B cell (primary cell): ENCODE measurements at regions not wholly inside any gene's neighbourhood (a gene's known extent, or its start where the extent isn't known, plus 50 kb on each side); places are given as distances from the start of the nearest gene placed in this dataset.

Experiments
- ATAC-seq: fragments of 200-7000 bp; cut with Tn5 transposase; one replicate; pipeline ENCODE4 v1.10.0; 2021; ENCODE audit warnings: low read depth, mild to moderate bottlenecking, moderate number of reproducible peaks, moderate library complexity
- CTCF ChIA-PET: fragments of 350-600 bp; sonication (Branson Sonifier 250); formaldehyde crosslinking; loops from one replicate; lab custom pipeline; 2021; ENCODE audit warnings: antibody characterized with exemption, inconsistent platforms; lab: Charles Lee
- POLR2A ChIA-PET: fragments of 350-600 bp; sonication (Branson Sonifier 250); formaldehyde crosslinking; loops from one replicate; lab custom pipeline; 2021; ENCODE audit warnings: antibody characterized with exemption; lab: Charles Lee
- DNase-seq: peaks from one replicate; pipeline ENCODE4 v3.0.0; 2013
- H2AFZ ChIP-seq: 2 replicates; pipeline ENCODE4 v1.6.1; 2012; ENCODE audit warnings: mild to moderate bottlenecking, low read depth, low read length; ENCODE audit not compliant: insufficient read depth, poor library complexity, severe bottlenecking
- H3K27ac ChIP-seq, 2 donors: 1 replicate in 1 of 2; 2 replicates in 1 of 2; pipeline ENCODE4 v1.5.1; 2012 to 2013; ENCODE audit warnings: low read length in 2 of 2, mild to moderate bottlenecking in 2 of 2, moderate library complexity in 1 of 2
- H3K27me3 ChIP-seq, 4 experiments: fragments of 200-600 bp in 1 of 4; sonication (generic) in 1 of 4; replicated peaks in 1 of 4; 1 replicate in 2 of 4; 2 replicates in 2 of 4; pipeline versions ENCODE4 v1.6.1 to v1.7.0; 2013 to 2016; ENCODE audit warnings: low read length in 3 of 4, mild to moderate bottlenecking in 2 of 4, mixed read lengths in 1 of 4, moderate library complexity in 1 of 4; ENCODE audit not compliant: insufficient read depth in 4 of 4, control insufficient read depth in 3 of 4; ENCODE audit errors: control extremely low read depth in 1 of 4
- H3K36me3 ChIP-seq, 2 experiments: replicated peaks in 1 of 2; 1 replicate in 1 of 2; 2 replicates in 1 of 2; pipeline versions ENCODE4 v1.6.1 to v1.7.1; 2013; ENCODE audit warnings: low read length in 1 of 2; ENCODE audit not compliant: insufficient read depth in 2 of 2, control insufficient read depth in 1 of 2; ENCODE audit errors: control extremely low read depth in 1 of 2, extremely low read depth in 1 of 2
- H3K4me1 ChIP-seq, 2 donors: fragments of 200-600 bp in 1 of 2; sonication (generic) in 1 of 2; 1 replicate in 1 of 2; 2 replicates in 1 of 2; pipeline versions ENCODE4 v1.5.1 to v1.6.1; 2013 to 2017; ENCODE audit warnings: low read length in 2 of 2; ENCODE audit not compliant: control insufficient read depth in 2 of 2, insufficient read depth in 2 of 2
- H3K4me2 ChIP-seq: replicated peaks from 2 replicates; pipeline ENCODE3; 2012; ENCODE audit warnings: mild to moderate bottlenecking, low read depth, low read length; ENCODE audit not compliant: poor library complexity, severe bottlenecking
- H3K4me3 ChIP-seq, 5 experiments: fragments of 200-600 bp in 1 of 5; sonication (generic) in 1 of 5; 1 replicate in 3 of 5; 2 replicates in 2 of 5; pipeline versions ENCODE4 v1.5.1 to v1.7.0; 2011 to 2016; ENCODE audit warnings: low read length in 4 of 5, mild to moderate bottlenecking in 4 of 5, low read depth in 2 of 5, control low read depth in 1 of 5, moderate library complexity in 1 of 5; ENCODE audit not compliant: insufficient read depth in 1 of 5; ENCODE audit errors: control extremely low read depth in 1 of 5, extremely low read depth in 1 of 5
- H3K79me2 ChIP-seq: fragments of 200-600 bp; sonication (generic); one replicate; pipeline ENCODE4 v1.6.0; 2016; ENCODE audit warnings: low read length; ENCODE audit not compliant: control insufficient read depth, insufficient read depth
- H3K9ac ChIP-seq: fragments of 200-600 bp; sonication (generic); 2 replicates; pipeline ENCODE4 v1.6.1; 2017; ENCODE audit warnings: mild to moderate bottlenecking, low read length, moderate library complexity
- H3K9me3 ChIP-seq, 3 donors: one replicate each; pipeline versions ENCODE4 v1.6.1 to v1.7.1; 2013; ENCODE audit warnings: low read length in 2 of 3; ENCODE audit not compliant: control insufficient read depth in 2 of 3, insufficient read depth in 1 of 3; ENCODE audit errors: control extremely low read depth in 1 of 3
- H4K20me1 ChIP-seq: 2 replicates; pipeline ENCODE4 v1.6.0; 2012; ENCODE audit warnings: mild to moderate bottlenecking, low read length; ENCODE audit not compliant: insufficient read depth, control insufficient read depth, poor library complexity, severe bottlenecking
- H3K27ac Mint-ChIP-seq: one replicate; pipeline ENCODE4 v1.8.0; 2021; ENCODE audit warnings: mixed read lengths
- H3K27me3 Mint-ChIP-seq: one replicate; pipeline ENCODE4 v1.8.0; 2021; ENCODE audit warnings: mixed read lengths
- H3K4me1 Mint-ChIP-seq: one replicate; pipeline ENCODE4 v1.8.0; 2021; ENCODE audit warnings: mixed read lengths
- H3K4me3 Mint-ChIP-seq: one replicate; pipeline ENCODE4 v1.8.0; 2021; ENCODE audit warnings: mixed read lengths
- H3K9me3 Mint-ChIP-seq: one replicate; pipeline ENCODE4 v1.8.0; 2022; ENCODE audit warnings: mixed read lengths; ENCODE audit not compliant: insufficient read depth
- CTCF ChIP-seq: fragments of 200-600 bp; IDR thresholded peaks from one replicate; pipeline ENCODE4 v1.8.0; 2022; ENCODE audit warnings: antibody characterized with exemption, mild to moderate bottlenecking
- EZH2 ChIP-seq: IDR thresholded peaks from 2 replicates; pipeline ENCODE4 v1.6.1; 2012; ENCODE audit warnings: borderline replicate concordance, low read depth, mild to moderate bottlenecking, moderate library complexity, low read length; ENCODE audit not compliant: insufficient read depth, poor library complexity, severe bottlenecking
- WGBS: methylation state at CpG from one replicate; pipeline ENCODE4 v1.1.5; 2013; ENCODE audit warnings: missing lambda C conversion rate; ENCODE audit not compliant: insufficient coverage; 5-methylcytosine and 5-hydroxymethylcytosine counted together
- intact Hi-C: fragments of 100-400 bp; cut with micrococcal nuclease; formaldehyde crosslinking; loops from one replicate; pipeline ENCODE4 v1.10.0; 2022

GRCh38 chr10:23604613-23605012 is 165.7 kb downstream of the OTUD1 start:
- H2AFZ ChIP-seq = no peak overlapping the region
- H3K4me2 ChIP-seq = no peak overlapping the region
- ChIA-PET CTCF (no interaction called here), POLR2A (no interaction called here)
- no peaks in the 10 kb centered on the region for H3K4me1 ChIP-seq
- H3K4me3 ChIP-seq = no peak overlapping the region
- no peak overlapping the region for H3K9ac ChIP-seq
- ATAC-seq (no peak), DNase-seq (no peak)
- H3K9me3 ChIP-seq = peaks cover 0 to 4% (median 2%) of the 10 kb centered on the region in 3 donors
- no peaks in the 10 kb centered on the region for H3K9me3 Mint-ChIP-seq
- no peaks in the 10 kb centered on the region for H3K27me3 ChIP-seq
- no peaks in the 10 kb centered on the region for H3K79me2 ChIP-seq
- no peak overlapping the region for H3K4me3 Mint-ChIP-seq
- no peak overlapping the region for H3K27ac Mint-ChIP-seq
- WGBS = 76% methylated on average over 2 of the region's 2 CpGs
- H3K27ac ChIP-seq = no peak overlapping the region
- H3K27me3 Mint-ChIP-seq = peaks cover 15% of the 10 kb centered on the region
- no peaks in the 10 kb centered on the region for H3K4me1 Mint-ChIP-seq
- intact Hi-C loops = no loop called here
- TF ChIP-seq EZH2 = no peak
- no peak for TF ChIP-seq CTCF
- no peaks in the 10 kb centered on the region for H4K20me1 ChIP-seq
- no peaks in the 10 kb centered on the region for H3K36me3 ChIP-seq

DNA sequence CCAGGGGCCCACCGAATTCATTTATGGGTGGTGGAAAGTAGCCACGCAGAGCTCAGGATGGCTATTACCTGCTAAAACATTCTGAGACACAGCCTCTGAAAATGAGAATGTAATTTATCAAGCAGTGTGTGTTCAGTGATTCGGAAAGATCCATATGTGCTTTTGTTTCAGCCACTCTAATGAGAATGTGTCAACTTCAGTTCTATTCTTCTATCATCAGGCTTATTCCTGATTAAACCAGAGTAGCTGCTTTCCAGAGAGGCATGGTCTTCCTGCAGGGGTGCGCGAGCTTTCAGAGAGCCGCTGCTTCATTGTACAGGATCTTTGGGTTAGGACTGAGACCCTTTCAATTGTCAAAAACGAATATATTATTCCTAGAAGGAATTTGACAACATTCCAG is 167.6 kb downstream of the OTUD1 start:
- CTCF ChIA-PET = no interaction called here
- DNase-seq (no peak), ATAC-seq (no peak)
- no peaks in the 10 kb centered on the region for H4K20me1 ChIP-seq
- TF ChIP-seq CTCF (no peak), EZH2 (no peak)
- no CpG with 5 or more reads among the region's 7 CpGs for WGBS
- Mint-ChIP-seq H3K27me3 (peaks cover 15% of the 10 kb centered on the region), H3K4me3 (no peak overlapping the region), H3K9me3 (no peaks in the 10 kb centered on the region), H3K27ac (no peak overlapping the region), H3K4me1 (no peaks in the 10 kb centered on the region)
- POLR2A ChIA-PET = no interaction called here
- H3K4me1 ChIP-seq = no peaks in the 10 kb centered on the region
- H3K9ac ChIP-seq = no peak overlapping the region
- no peak overlapping the region for H3K27ac ChIP-seq
- H3K9me3 ChIP-seq = peaks cover 0 to 4% (median 2%) of the 10 kb centered on the region in 3 donors
- no peaks in the 10 kb centered on the region for H3K79me2 ChIP-seq
- no peaks in the 10 kb centered on the region for H3K36me3 ChIP-seq
- H3K4me3 ChIP-seq = no peak overlapping the region
- H3K4me2 ChIP-seq = no peak overlapping the region
- no peak overlapping the region for H2AFZ ChIP-seq
- intact Hi-C loops = no loop called here
- H3K27me3 ChIP-seq = no peaks in the 10 kb centered on the region
